ENCODE measurements at regions not wholly inside any gene's neighbourhood (a gene's known extent, or its start where the extent isn't known, plus 50 kb on each side); places are given as distances from the start of the nearest gene placed in this dataset.

DNA sequence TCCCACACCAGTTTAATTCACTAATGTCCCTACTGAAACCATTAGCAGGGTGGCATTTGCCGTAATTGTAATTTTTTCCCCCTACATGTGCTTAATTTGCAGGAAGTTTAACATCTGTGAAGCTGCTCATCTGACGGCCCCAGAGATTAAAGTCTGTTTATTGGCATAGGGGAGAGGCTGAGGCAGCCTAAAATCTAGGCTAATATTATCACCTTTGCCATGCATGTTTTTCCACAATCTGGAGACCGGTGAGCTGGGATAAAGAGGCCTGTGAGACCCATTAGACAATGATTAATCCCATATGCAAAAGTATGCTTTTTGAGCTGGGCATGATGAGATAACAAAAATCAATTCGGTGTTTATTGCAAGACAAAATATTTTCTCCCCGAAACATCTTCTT lies 561.2 kb upstream of the ALCAM start:
- POLR2A ChIA-PET (ENCODE audit: partially characterized antibody), result interaction anchor here (0.6 kb wide), 1 partner anchor 500 kb away, joined by 3 read pairs; no protein-coding TSS in a partner anchor
- FAIRE-seq, result no peak
- no peaks in the 10 kb centered on the region for H3K36me3 ChIP-seq (ENCODE audit: control insufficient read depth in 2 of 4, insufficient read depth in 4 of 4, low read length in 3 of 4)

More for the DNA sequence above, 561.2 kb upstream of the ALCAM start:
- no peaks in the 10 kb centered on the region for H4K20me1 ChIP-seq (replicated peaks in 1 of 2; ENCODE audit: control insufficient read depth in 1 of 2, insufficient read depth in 2 of 2, low read length in 2 of 2)
- H3K56ac ChIP-seq (replicated peaks; ENCODE audit: insufficient read length, low read depth, low read length), result no peak overlapping the region
- TF ChIP-seq, protein P1, sequence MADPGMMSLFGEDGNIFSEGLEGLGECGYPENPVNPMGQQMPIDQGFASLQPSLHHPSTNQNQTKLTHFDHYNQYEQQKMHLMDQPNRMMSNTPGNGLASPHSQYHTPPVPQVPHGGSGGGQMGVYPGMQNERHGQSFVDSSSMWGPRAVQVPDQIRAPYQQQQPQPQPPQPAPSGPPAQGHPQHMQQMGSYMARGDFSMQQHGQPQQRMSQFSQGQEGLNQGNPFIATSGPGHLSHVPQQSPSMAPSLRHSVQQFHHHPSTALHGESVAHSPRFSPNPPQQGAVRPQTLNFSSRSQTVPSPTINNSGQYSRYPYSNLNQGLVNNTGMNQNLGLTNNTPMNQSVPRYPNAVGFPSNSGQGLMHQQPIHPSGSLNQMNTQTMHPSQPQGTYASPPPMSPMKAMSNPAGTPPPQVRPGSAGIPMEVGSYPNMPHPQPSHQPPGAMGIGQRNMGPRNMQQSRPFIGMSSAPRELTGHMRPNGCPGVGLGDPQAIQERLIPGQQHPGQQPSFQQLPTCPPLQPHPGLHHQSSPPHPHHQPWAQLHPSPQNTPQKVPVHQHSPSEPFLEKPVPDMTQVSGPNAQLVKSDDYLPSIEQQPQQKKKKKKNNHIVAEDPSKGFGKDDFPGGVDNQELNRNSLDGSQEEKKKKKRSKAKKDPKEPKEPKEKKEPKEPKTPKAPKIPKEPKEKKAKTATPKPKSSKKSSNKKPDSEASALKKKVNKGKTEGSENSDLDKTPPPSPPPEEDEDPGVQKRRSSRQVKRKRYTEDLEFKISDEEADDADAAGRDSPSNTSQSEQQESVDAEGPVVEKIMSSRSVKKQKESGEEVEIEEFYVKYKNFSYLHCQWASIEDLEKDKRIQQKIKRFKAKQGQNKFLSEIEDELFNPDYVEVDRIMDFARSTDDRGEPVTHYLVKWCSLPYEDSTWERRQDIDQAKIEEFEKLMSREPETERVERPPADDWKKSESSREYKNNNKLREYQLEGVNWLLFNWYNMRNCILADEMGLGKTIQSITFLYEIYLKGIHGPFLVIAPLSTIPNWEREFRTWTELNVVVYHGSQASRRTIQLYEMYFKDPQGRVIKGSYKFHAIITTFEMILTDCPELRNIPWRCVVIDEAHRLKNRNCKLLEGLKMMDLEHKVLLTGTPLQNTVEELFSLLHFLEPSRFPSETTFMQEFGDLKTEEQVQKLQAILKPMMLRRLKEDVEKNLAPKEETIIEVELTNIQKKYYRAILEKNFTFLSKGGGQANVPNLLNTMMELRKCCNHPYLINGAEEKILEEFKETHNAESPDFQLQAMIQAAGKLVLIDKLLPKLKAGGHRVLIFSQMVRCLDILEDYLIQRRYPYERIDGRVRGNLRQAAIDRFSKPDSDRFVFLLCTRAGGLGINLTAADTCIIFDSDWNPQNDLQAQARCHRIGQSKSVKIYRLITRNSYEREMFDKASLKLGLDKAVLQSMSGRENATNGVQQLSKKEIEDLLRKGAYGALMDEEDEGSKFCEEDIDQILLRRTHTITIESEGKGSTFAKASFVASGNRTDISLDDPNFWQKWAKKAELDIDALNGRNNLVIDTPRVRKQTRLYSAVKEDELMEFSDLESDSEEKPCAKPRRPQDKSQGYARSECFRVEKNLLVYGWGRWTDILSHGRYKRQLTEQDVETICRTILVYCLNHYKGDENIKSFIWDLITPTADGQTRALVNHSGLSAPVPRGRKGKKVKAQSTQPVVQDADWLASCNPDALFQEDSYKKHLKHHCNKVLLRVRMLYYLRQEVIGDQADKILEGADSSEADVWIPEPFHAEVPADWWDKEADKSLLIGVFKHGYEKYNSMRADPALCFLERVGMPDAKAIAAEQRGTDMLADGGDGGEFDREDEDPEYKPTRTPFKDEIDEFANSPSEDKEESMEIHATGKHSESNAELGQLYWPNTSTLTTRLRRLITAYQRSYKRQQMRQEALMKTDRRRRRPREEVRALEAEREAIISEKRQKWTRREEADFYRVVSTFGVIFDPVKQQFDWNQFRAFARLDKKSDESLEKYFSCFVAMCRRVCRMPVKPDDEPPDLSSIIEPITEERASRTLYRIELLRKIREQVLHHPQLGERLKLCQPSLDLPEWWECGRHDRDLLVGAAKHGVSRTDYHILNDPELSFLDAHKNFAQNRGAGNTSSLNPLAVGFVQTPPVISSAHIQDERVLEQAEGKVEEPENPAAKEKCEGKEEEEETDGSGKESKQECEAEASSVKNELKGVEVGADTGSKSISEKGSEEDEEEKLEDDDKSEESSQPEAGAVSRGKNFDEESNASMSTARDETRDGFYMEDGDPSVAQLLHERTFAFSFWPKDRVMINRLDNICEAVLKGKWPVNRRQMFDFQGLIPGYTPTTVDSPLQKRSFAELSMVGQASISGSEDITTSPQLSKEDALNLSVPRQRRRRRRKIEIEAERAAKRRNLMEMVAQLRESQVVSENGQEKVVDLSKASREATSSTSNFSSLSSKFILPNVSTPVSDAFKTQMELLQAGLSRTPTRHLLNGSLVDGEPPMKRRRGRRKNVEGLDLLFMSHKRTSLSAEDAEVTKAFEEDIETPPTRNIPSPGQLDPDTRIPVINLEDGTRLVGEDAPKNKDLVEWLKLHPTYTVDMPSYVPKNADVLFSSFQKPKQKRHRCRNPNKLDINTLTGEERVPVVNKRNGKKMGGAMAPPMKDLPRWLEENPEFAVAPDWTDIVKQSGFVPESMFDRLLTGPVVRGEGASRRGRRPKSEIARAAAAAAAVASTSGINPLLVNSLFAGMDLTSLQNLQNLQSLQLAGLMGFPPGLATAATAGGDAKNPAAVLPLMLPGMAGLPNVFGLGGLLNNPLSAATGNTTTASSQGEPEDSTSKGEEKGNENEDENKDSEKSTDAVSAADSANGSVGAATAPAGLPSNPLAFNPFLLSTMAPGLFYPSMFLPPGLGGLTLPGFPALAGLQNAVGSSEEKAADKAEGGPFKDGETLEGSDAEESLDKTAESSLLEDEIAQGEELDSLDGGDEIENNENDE (IDR thresholded peaks at IDR 0.05; ENCODE audit: insufficient replicate concordance, low read length), result no peak
- no peaks in the 10 kb centered on the region for H3K79me1 ChIP-seq (ENCODE audit: low read depth, low read length)
- no peaks in the 10 kb centered on the region for H3K27me3 ChIP-seq (replicated peaks in 1 of 4; ENCODE audit: control insufficient read depth in 3 of 4, extremely low read depth in 1 of 4, insufficient read depth in 3 of 4, low read length in 3 of 4)
- H3K4me2 ChIP-seq (ENCODE audit: insufficient read depth in 1 of 2, low read depth in 2 of 2, low read length in 2 of 2), result no peak overlapping the region
- H3K23me2 ChIP-seq (ENCODE audit: low read depth, low read length), result no peaks in the 10 kb centered on the region
- H3K4me1 ChIP-seq (replicated peaks in 1 of 4; ENCODE audit: control insufficient read depth in 3 of 4, insufficient read depth in 4 of 4, low read length in 3 of 4), result no peaks in the 10 kb centered on the region
- no peak overlapping the region for H2BK15ac ChIP-seq (ENCODE audit: low read length)
- CTCF ChIA-PET (ENCODE audit: partially characterized antibody), result no interaction called here
- H2BK12ac ChIP-seq (ENCODE audit: low read depth, low read length), result no peak overlapping the region
- H4K5ac ChIP-seq (ENCODE audit: insufficient read length, low read depth, low read length), result no peak overlapping the region
- H2BK20ac ChIP-seq (ENCODE audit: low read length), result no peak overlapping the region
- no peak overlapping the region for H2AFZ ChIP-seq (ENCODE audit: low read length)
- no peak overlapping the region for H3K14ac ChIP-seq (ENCODE audit: insufficient read length)
- no peak overlapping the region for H3K9ac ChIP-seq (replicated peaks in 1 of 4; ENCODE audit: extremely low read depth in 1 of 4, low read depth in 3 of 4, low read length in 3 of 4)
- 91% methylated on average over 5 of the region's 5 CpGs; no CpG with 5 or more reads in 1 of the 2 experiments for WGBS, 2 experiments (ENCODE audit: extremely low coverage in 1 of 2, insufficient coverage in 1 of 2, insufficient read length in 1 of 2, insufficient replicate concordance in 2 of 2, low coverage in 1 of 2, low lambda C conversion rate in 2 of 2, missing lambda C conversion rate in 1 of 2)
- no peak for DNase-seq (ENCODE audit: low read depth in 1 of 2, low spot score in 2 of 2)
- H2BK5ac ChIP-seq (ENCODE audit: low read depth, low read length), result no peak overlapping the region
- no peaks in the 10 kb centered on the region for H3K79me2 ChIP-seq (ENCODE audit: control insufficient read depth in 1 of 2, insufficient read depth in 2 of 2, low read length in 2 of 2)
- H3K4me3 ChIP-seq (ENCODE audit: extremely low read depth in 1 of 4, insufficient read depth in 2 of 4, low read depth in 3 of 4, low read length in 4 of 4), result no peak overlapping the region
- peaks cover 0 to 3% of the 10 kb centered on the region in 2 experiments; a peak in 1 of 4 replicates for H3K9me3 ChIP-seq (ENCODE audit: insufficient read depth in 2 of 2, low read depth in 1 of 2, low read length in 1 of 2)
- no peak overlapping the region for H3K27ac ChIP-seq (ENCODE audit: low read depth, low read length)
- no peak overlapping the region for H3K4ac ChIP-seq (replicated peaks; ENCODE audit: insufficient read length, low read depth, low read length)
- no peak overlapping the region for H4K91ac ChIP-seq (replicated peaks; ENCODE audit: insufficient read length, low read length)
- no peak overlapping the region for H2AK5ac ChIP-seq (ENCODE audit: low read depth, low read length)
- H3K18ac ChIP-seq (ENCODE audit: extremely low read depth, low read length), result no peak overlapping the region
- no peak overlapping the region for H2BK120ac ChIP-seq (replicated peaks; ENCODE audit: low read depth, low read length)
- no peak overlapping the region for H3K23ac ChIP-seq (ENCODE audit: insufficient read length)
- no peak overlapping the region for H4K8ac ChIP-seq (ENCODE audit: extremely low read depth, insufficient read depth, low read length)
